GM18505 (cell line): ENCODE measurements at regions not wholly inside any gene's neighbourhood (a gene's known extent, or its start where the extent isn't known, plus 50 kb on each side); places are given as distances from the start of the nearest gene placed in this dataset.
"Not testable (repeated sequence)": the region's sequence is repeated elsewhere in the genome, so short reads cannot be mapped to it uniquely, and the experiment has no call there.

Experiments used
- ATAC-seq: cut with Tn5 transposase; IDR thresholded peaks from one replicate; pipeline ENCODE4 v1.9.1; 2021; ENCODE audit not compliant: unreplicated experiment
- POLR2A ChIP-seq: IDR thresholded peaks from 4 replicates; pipeline ENCODE4 v1.6.1; 2011; ENCODE audit warnings: borderline replicate concordance; ENCODE audit not compliant: insufficient read depth, insufficient read length; ENCODE audit errors: extremely low read depth

- TF ChIP-seq POLR2A, result no peak
- peak; percentile 21 for ATAC-seq
Measured at GRCh38 chr13:75959861-75960481, 323.8 kb downstream of the LMO7 start.

GRCh38 chr13:75953589-75953988 is 317.5 kb downstream of the LMO7 start:
- not testable (repeated sequence) for ATAC-seq

- TF ChIP-seq POLR2A, result no peak
- no peak for ATAC-seq
Measured at GRCh38 chr13:75947448-75947847, 311.3 kb downstream of the LMO7 start.

- no peak for ATAC-seq
- TF ChIP-seq POLR2A, result no peak
Measured at GRCh38 chr13:75946536-75947284, 310.6 kb downstream of the LMO7 start.

GRCh38 chr13:75945841-75946482 is 309.8 kb downstream of the LMO7 start:
- no peak for TF ChIP-seq POLR2A
- ATAC-seq, result no peak

- TF ChIP-seq POLR2A, result no peak
- no peak for ATAC-seq
Measured at GRCh38 chr13:75938811-75939560, 302.9 kb downstream of the LMO7 start.

- TF ChIP-seq POLR2A, result no peak
- ATAC-seq, result no peak
Measured at GRCh38 chr13:75936791-75937190, 300.7 kb downstream of the LMO7 start.

GRCh38 chr13:75935805-75936204 is 299.7 kb downstream of the LMO7 start:
- no peak for TF ChIP-seq POLR2A
- no peak for ATAC-seq

- no peak for TF ChIP-seq POLR2A
- ATAC-seq, result no peak
Measured at GRCh38 chr13:75934889-75935288, 298.8 kb downstream of the LMO7 start.

- TF ChIP-seq POLR2A, result no peak
- ATAC-seq, result no peak
Measured at GRCh38 chr13:75932636-75933035, 296.5 kb downstream of the LMO7 start.

GRCh38 chr13:75931116-75931515 is 295.0 kb downstream of the LMO7 start:
- ATAC-seq, result no peak
- TF ChIP-seq POLR2A, result no peak

GRCh38 chr13:75929076-75929475 is 292.9 kb downstream of the LMO7 start:
- no peak for TF ChIP-seq POLR2A
- ATAC-seq, result no peak

- TF ChIP-seq POLR2A, result no peak
- no peak for ATAC-seq
Measured at GRCh38 chr13:75927183-75927669, 291.1 kb downstream of the LMO7 start.
